ENCODE measurements at regions not wholly inside any gene's neighbourhood (a gene's known extent, or its start where the extent isn't known, plus 50 kb on each side); places are given as distances from the start of the nearest gene placed in this dataset.

DNA sequence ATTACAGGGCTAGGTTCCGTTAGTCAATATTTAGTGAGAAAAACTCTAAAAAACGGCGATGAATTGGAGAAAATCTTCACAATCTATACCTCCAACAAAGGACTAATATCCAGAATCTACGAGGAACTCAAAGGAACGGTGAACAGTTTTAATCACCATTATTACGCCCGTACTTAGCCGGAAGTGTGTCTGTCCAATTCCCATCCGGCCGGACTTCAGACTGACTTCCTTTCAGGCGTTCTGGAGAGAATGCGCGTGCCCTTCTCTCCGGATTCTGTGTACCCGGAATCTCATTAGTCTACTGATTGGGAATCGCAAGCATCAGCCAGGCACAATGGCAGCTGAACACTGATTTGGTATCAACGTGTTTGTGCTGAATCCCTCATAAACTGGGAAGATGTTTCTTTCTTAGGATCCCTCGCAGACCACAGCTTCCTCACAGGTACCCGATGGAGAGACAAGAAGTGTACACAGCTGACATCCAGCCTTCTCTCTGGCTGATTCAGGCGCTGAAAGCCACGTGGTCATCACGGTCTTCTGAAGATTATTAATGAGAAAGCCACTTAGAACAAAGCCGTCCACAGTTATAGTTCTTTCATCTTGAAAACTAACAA is 239.9 kb downstream of the ZNF516 start:
- DNase-seq (ENCODE audit: low spot score), result no peak

GRCh38 chr18:76252880-76253279 is 242.2 kb downstream of the ZNF516 start:
- no peak for DNase-seq (ENCODE audit: low spot score)

- no peak for DNase-seq (ENCODE audit: low spot score)
Measured at GRCh38 chr18:76252139-76252538, 242.9 kb downstream of the ZNF516 start.

GRCh38 chr18:76251691-76252090 is 243.4 kb downstream of the ZNF516 start:
- no peak for DNase-seq (ENCODE audit: low spot score)

GRCh38 chr18:76246590-76246989 is 248.5 kb downstream of the ZNF516 start:
- no peak for DNase-seq (ENCODE audit: low spot score)

DNA sequence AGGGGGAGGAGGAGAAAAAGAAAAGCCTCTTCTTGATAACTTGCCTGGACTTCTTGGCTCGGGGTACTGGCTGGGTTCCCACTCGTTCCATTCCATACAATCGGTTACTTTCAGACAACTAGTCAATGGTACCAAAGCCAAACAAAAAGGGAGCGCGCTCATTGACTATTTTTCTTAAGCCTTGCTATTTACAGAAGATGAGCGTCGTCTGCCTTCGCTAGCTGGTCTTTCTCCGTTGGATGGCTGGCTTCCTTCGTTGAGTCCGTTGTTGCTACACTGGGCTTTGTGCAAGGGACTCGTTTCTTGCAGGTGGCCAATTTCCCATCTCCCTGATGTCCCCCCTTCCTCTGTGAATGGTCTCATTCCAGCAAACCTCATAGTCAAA is 260.4 kb downstream of the ZNF516 start:
- no peak for DNase-seq (ENCODE audit: low spot score)

DNA sequence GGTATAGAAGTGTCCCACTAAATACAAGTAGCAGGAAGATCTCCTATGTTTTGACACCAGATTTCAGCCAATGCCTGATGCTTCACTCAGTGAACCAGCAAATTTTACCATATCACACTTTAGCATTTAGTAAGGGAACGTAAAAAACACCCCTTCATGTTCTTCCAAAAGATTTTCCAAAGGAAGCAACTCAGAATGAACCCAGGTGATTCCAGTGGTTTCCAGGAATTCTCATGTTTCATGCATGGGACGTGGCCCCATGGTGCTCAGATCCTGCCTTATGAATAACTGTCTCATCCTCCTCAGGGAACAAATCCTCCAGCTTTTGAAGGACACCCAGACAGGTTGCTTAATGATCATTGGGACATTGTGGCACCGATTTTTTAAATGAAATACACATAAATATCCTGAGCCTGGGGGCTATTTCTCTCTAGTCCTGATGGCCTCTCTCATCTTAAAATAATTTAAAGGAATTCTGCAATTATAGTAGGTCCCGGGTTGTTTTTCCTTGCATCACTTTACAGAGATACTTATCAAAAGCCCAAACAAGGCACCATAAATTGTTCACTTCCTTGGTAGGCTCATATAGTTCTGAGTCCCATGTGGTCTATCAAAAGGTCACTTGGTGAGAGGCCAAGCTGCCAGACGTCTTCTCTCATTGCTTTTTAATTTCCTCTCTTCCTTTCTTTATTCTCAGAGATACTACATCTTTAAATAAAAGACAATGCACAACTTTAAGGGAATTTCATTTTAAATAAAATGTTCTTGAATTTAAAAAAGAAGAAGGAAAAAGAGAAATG is 261.0 kb downstream of the ZNF516 start:
- no peak for DNase-seq (ENCODE audit: low spot score)

GRCh38 chr18:76233406-76233805 is 261.6 kb downstream of the ZNF516 start:
- no peak for DNase-seq (ENCODE audit: low spot score)

DNA sequence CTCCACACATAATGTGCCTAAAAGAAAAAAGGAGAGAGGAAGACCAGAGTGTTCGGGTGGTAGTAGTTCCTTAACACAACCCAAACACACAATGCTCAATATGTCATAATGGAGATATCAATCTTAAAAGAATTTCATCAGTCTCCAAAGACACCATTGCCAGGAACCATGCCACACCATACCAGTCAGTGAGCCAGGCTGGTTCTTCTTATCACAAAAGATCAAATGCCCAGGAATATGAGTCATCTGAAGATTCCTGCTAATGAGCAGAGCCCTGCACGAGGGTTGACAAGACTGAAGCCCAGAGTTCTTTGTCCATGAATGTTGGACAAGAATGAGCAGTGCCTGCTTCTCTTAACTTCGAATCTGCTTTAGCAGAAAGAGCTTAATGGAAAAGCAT is 262.3 kb downstream of the ZNF516 start:
- no peak for DNase-seq (ENCODE audit: low spot score)

- no peak for DNase-seq (ENCODE audit: low spot score)
Measured at GRCh38 chr18:76232010-76232409, 263.0 kb downstream of the ZNF516 start.

DNA sequence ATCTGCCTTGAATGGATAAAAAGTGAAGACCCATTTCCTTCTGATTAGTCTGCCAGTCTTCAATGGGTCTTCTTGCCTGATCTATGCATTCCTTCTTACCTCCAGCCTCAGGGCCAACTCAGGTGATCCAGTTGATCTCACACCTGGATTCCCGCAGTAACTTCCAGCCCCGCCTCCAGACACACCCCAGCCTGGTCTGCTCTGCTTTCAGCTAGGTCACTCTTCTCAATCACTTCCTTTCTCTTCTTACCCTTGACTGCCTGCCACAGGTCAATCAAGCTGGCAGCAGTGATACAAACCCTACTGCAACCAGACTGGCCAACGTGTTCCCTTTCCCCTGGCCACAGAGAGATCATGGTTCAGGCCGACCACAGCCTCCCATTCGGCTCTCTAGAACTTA is 263.6 kb downstream of the ZNF516 start:
- no peak for DNase-seq (ENCODE audit: low spot score)

- no peak for DNase-seq (ENCODE audit: low spot score)
Measured at GRCh38 chr18:76230791-76231190, 264.3 kb downstream of the ZNF516 start.

GRCh38 chr18:76228716-76229115 is 266.3 kb downstream of the ZNF516 start:
- DNase-seq (ENCODE audit: low spot score), result no peak

DNA sequence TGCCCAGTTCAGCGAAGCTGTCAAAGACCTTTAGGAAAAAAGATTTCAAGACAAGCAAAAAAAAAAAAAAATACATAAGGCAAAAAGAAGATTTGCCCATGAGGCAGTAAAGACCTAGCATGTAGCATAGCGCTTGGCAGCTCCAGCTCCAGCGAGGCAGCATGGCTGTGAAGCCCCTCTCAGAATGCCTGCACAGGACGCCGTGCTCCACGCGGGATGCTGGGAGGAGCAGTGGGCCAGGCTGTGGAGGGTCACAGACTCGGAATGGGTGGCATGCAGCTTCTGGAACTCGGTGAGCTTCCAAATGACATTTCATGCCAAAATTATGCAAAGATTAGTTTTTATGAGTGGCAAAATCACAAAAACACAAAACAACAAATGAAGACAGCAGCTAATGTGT is 267.3 kb downstream of the ZNF516 start:
- no peak for DNase-seq (ENCODE audit: low spot score)

GRCh38 chr18:76223403-76223802 is 271.6 kb downstream of the ZNF516 start:
- no peak for DNase-seq (ENCODE audit: low spot score)

- DNase-seq (ENCODE audit: low spot score), result no peak
Measured at GRCh38 chr18:76219023-76219422, 276.0 kb downstream of the ZNF516 start.

GRCh38 chr18:76216096-76216495 is 278.9 kb downstream of the ZNF516 start:
- no peak for DNase-seq (ENCODE audit: low spot score)

DNA sequence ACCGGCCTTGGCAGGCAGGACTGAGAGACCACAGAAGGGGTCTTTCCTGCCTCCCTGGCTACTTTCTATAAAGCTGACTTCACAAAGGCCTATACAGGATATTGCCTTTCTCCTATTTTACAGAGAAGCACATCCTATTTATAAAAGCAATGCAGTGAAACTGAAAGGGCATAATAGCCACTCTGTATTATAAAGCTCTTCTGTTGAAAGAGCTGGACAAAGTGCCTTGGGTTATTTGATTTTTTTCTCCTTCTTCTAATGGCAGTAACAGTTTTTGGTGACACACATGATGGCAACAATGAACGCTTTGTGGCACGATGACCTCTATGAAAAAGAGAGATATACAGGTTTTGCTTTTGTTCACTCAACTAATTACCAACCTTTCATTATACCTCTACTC is 281.1 kb downstream of the ZNF516 start:
- DNase-seq (ENCODE audit: low spot score), result no peak

GRCh38 chr18:76212960-76213359 is 282.1 kb downstream of the ZNF516 start:
- DNase-seq (ENCODE audit: low spot score), result peak; percentile 59

DNA sequence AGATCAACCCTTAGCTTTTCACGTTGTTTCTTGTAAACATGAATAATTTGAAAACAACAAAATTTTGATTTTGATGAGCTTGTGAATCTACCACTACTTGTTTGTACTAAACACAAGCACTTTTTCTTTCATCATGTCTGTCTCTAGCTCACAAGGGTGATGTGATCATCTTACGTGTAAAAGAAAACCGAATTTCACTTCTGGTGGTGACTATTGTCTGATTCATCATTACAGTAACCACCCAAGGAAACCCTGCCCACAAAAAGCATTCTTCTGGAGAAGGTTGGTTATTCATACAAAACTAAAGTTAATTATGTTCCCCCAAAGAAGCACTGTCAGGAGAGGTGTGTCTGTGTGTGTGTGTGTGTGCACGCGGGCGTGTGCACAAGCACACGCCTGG is 285.4 kb downstream of the ZNF516 start:
- DNase-seq (ENCODE audit: low spot score), result no peak

DNA sequence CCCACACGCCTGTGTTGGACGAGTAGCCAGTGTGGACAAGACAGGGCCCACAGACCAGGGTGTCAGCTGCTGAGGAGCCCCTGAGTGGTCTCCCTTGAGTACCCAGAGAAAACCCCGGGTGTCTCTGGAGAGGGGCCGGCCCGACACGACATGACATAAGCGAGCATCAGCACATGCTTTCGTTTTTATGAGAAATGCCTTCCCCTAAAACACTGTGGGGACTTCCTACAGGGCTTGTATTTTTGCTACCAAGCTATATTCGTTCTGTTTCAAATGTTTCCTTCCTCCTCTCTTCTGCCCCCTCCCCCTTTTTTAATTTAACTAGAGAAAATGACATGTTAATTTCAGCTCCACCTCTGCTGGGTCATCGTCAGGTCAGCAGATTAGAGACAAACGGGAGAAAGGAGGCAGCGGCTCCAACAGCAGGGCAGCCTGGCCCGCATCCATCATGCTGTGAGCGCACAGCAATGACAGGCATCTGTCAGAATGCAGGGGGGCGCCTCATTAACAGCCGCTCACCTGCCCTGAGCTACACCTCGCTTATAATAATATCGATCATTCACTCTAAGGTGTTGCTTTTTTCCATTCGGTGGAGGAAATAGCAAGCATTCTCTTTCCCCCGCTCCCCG is 286.2 kb downstream of the ZNF516 start:
- DNase-seq (ENCODE audit: low spot score), result no peak

DNA sequence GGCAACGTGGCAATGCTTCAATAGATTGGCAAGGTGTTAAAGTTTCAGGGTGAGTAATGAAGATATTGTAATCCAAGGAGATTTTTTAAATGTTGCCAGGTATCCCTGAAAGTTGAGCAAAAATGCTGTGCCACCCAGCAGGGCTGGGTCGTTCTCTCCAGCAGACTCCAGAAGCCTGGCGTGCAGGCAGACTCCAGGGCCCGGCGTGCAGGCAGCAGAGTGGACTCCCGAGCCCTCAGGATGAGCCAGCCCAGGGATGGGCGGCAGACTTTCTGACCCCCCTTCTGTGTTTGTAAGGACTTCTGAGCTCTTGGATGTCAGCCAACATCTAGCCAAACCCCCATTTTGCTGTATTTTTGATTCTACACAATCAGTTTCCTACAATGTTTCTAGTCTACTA is 289.1 kb downstream of the ZNF516 start:
- DNase-seq (ENCODE audit: low spot score), result no peak

GRCh38 chr18:76203552-76203951 is 291.5 kb downstream of the ZNF516 start:
- DNase-seq (ENCODE audit: low spot score), result no peak

All from SW480 (cell line).